Heart left ventricle (tissue), 13 donors: ENCODE measurements at regions not wholly inside any gene's neighbourhood (a gene's known extent, or its start where the extent isn't known, plus 50 kb on each side); places are given as distances from the start of the nearest gene placed in this dataset.

ENCODE experiments used
- POLR2A ChIP-seq, 2 donors: fragments of 450-650 bp; IDR thresholded peaks; one replicate each; pipeline ENCODE4 v1.6.1; 2017; ENCODE audit warnings: antibody characterized with exemption in 2 of 2, mild to moderate bottlenecking in 2 of 2, moderate library complexity in 2 of 2
- TF ChIP-seq, protein P1 (sequence below), 12 donors: fragments of 200-600 bp; sonication (generic) in 4 of 12; IDR thresholded peaks; one replicate each; pipeline versions ENCODE4 v1.5.0 to v1.8.0; 2018 to 2022; ENCODE audit warnings: antibody characterized with exemption in 12 of 12, mild to moderate bottlenecking in 5 of 12
- donor health status: ischemic (EF 13 %, LVEDD 7.1; RV severe dilation, severe dysfunction).
- donor health status: DM: no; HTN: yes; CAD: no.
- donor health status: DM: no; HTN: no; CAD: no.
- donor health status: ischemic (EF 25% LVEDD 6.9; RV normal size, moderate dysfunction).
- donor health status: ischemic (EF 25% LVEDD 5.7; RV mildly dilated, moderate dysfunction).
- donor health status: ischemic (EF 35%, LVEDD 5.7; RV mildly dilated, moderate dysfunction).
- donor health status: nonischemic (EF 11% LVEDD 7.7; RV severe dilation, severe dysfunction).
- donor health status: DM: yes; HTN: yes; CAD: no.
- donor health status: PGD.
- donor health status: ischemic (EF 29% LVEDD 5.4; RV normal size, mild dysfunction).
- donor health status: nonischemic (EF 23%, LVEDD 6.1; RV moderate dilation, normal function).

- TF ChIP-seq, protein P1, sequence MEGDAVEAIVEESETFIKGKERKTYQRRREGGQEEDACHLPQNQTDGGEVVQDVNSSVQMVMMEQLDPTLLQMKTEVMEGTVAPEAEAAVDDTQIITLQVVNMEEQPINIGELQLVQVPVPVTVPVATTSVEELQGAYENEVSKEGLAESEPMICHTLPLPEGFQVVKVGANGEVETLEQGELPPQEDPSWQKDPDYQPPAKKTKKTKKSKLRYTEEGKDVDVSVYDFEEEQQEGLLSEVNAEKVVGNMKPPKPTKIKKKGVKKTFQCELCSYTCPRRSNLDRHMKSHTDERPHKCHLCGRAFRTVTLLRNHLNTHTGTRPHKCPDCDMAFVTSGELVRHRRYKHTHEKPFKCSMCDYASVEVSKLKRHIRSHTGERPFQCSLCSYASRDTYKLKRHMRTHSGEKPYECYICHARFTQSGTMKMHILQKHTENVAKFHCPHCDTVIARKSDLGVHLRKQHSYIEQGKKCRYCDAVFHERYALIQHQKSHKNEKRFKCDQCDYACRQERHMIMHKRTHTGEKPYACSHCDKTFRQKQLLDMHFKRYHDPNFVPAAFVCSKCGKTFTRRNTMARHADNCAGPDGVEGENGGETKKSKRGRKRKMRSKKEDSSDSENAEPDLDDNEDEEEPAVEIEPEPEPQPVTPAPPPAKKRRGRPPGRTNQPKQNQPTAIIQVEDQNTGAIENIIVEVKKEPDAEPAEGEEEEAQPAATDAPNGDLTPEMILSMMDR (IDR thresholded peaks at IDR 0.05): no peak
- no peak for TF ChIP-seq POLR2A (IDR thresholded peaks at IDR 0.05)
These were observed 545.0 kb downstream of the GABRG1 start for GRCh38 chr4:45578874-45579273.
